ENCODE measurements at regions not wholly inside any gene's neighbourhood (a gene's known extent, or its start where the extent isn't known, plus 50 kb on each side); places are given as distances from the start of the nearest gene placed in this dataset.

GRCh38 chr12:25886396-25886795 is 72.1 kb upstream of the RASSF8 start:
- TF ChIP-seq SIN3A (IDR thresholded peaks at IDR 0.05; ENCODE audit: borderline replicate concordance, insufficient read depth, low read length) = no peak
- no peak for TF ChIP-seq POLR2AphosphoS5 (IDR thresholded peaks at IDR 0.05; ENCODE audit: low read depth, low read length)
- TF ChIP-seq TAF1 (IDR thresholded peaks at IDR 0.05; ENCODE audit: borderline replicate concordance, insufficient read depth, low read length) = no peak
- TF ChIP-seq, protein P1, sequence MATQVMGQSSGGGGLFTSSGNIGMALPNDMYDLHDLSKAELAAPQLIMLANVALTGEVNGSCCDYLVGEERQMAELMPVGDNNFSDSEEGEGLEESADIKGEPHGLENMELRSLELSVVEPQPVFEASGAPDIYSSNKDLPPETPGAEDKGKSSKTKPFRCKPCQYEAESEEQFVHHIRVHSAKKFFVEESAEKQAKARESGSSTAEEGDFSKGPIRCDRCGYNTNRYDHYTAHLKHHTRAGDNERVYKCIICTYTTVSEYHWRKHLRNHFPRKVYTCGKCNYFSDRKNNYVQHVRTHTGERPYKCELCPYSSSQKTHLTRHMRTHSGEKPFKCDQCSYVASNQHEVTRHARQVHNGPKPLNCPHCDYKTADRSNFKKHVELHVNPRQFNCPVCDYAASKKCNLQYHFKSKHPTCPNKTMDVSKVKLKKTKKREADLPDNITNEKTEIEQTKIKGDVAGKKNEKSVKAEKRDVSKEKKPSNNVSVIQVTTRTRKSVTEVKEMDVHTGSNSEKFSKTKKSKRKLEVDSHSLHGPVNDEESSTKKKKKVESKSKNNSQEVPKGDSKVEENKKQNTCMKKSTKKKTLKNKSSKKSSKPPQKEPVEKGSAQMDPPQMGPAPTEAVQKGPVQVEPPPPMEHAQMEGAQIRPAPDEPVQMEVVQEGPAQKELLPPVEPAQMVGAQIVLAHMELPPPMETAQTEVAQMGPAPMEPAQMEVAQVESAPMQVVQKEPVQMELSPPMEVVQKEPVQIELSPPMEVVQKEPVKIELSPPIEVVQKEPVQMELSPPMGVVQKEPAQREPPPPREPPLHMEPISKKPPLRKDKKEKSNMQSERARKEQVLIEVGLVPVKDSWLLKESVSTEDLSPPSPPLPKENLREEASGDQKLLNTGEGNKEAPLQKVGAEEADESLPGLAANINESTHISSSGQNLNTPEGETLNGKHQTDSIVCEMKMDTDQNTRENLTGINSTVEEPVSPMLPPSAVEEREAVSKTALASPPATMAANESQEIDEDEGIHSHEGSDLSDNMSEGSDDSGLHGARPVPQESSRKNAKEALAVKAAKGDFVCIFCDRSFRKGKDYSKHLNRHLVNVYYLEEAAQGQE (IDR thresholded peaks at IDR 0.05; ENCODE audit: insufficient read depth in 1 of 2, low read depth in 2 of 2, low read length in 2 of 2) = no peak
- no peak for TF ChIP-seq FOXP2 (optimal IDR thresholded peaks at IDR 0.05; ENCODE audit: borderline replicate concordance, extremely low read depth, extremely low read length, insufficient read depth)
